Liver (tissue), 8 donors: ENCODE measurements at regions not wholly inside any gene's neighbourhood (a gene's known extent, or its start where the extent isn't known, plus 50 kb on each side); places are given as distances from the start of the nearest gene placed in this dataset.

ENCODE experiments used
- DNase-seq: peaks from one replicate; pipeline ENCODE4 v3.0.0-alpha.2; 2017; ENCODE audit warnings: low spot score
- H3K27ac ChIP-seq, 2 donors: one replicate each; pipeline ENCODE4 v1.7.0; 2013; ENCODE audit warnings: inconsistent platforms in 2 of 2, low read length in 2 of 2, control low read depth in 1 of 2, low read depth in 1 of 2, mild to moderate bottlenecking in 1 of 2
- H3K27me3 ChIP-seq, 4 donors: one replicate each; pipeline versions ENCODE4 v1.6.1 to v1.7.0; 2013; ENCODE audit warnings: low read length in 3 of 4, inconsistent platforms in 1 of 4, mild to moderate bottlenecking in 1 of 4, moderate library complexity in 1 of 4; ENCODE audit not compliant: control insufficient read depth in 4 of 4, insufficient read depth in 4 of 4
- H3K36me3 ChIP-seq, 4 donors: one replicate each; pipeline versions ENCODE4 v1.6.1 to v1.7.0; 2013; ENCODE audit warnings: low read length in 3 of 4, mild to moderate bottlenecking in 3 of 4, low read depth in 1 of 4, moderate library complexity in 1 of 4; ENCODE audit not compliant: control insufficient read depth in 4 of 4, insufficient read depth in 3 of 4
- H3K4me1 ChIP-seq, 4 donors: one replicate each; pipeline versions ENCODE4 v1.6.1 to v1.7.0; 2013; ENCODE audit warnings: low read length in 3 of 4, mild to moderate bottlenecking in 3 of 4, moderate library complexity in 1 of 4; ENCODE audit not compliant: control insufficient read depth in 4 of 4, insufficient read depth in 4 of 4
- H3K4me3 ChIP-seq, 3 donors: one replicate each; pipeline versions ENCODE4 v1.6.1 to v1.7.0; 2013; ENCODE audit warnings: low read length in 3 of 3, control low read depth in 1 of 3, low read depth in 1 of 3, mild to moderate bottlenecking in 1 of 3
- H3K9ac ChIP-seq, 2 donors: one replicate each; pipeline ENCODE4 v1.7.0; 2013; ENCODE audit warnings: low read length in 2 of 2, mild to moderate bottlenecking in 2 of 2, moderate library complexity in 2 of 2, control low read depth in 1 of 2, low read depth in 1 of 2
- H3K9me3 ChIP-seq, 4 donors: one replicate each; pipeline versions ENCODE4 v1.6.1 to v1.7.0; 2013; ENCODE audit warnings: low read length in 3 of 4; ENCODE audit not compliant: control insufficient read depth in 4 of 4
- ATF3 ChIP-seq: IDR thresholded peaks from 2 replicates; pipeline ENCODE4 v1.6.1; 2016; ENCODE audit warnings: antibody characterized with exemption
- CTCF ChIP-seq: fragments of 150-350 bp; IDR thresholded peaks from 2 replicates; pipeline ENCODE4 v1.5.1; 2017; ENCODE audit warnings: improper control_type of control experiment, low read depth, low read length; ENCODE audit not compliant: missing input control
- FOXA1 ChIP-seq: IDR thresholded peaks from 2 replicates; pipeline ENCODE4 v1.6.1; 2016; ENCODE audit warnings: antibody characterized with exemption
- GABPA ChIP-seq, 2 donors: IDR thresholded peaks in 1 of 2; conservative IDR thresholded peaks in 1 of 2; 2 replicates each; pipeline ENCODE4 v1.6.1; 2016; ENCODE audit warnings: antibody characterized with exemption in 2 of 2, mild to moderate bottlenecking in 1 of 2, moderate library complexity in 1 of 2
- HNF4G ChIP-seq: IDR thresholded peaks from 2 replicates; pipeline ENCODE4 v1.6.1; 2016; ENCODE audit warnings: antibody characterized with exemption
- JUND ChIP-seq, 2 donors: IDR thresholded peaks; 2 replicates each; pipeline ENCODE4 v1.6.1; 2016; ENCODE audit warnings: antibody characterized with exemption in 2 of 2
- MAX ChIP-seq: IDR thresholded peaks from 2 replicates; pipeline ENCODE4 v1.6.1; 2016; ENCODE audit warnings: antibody characterized with exemption
- RAD21 ChIP-seq, 2 donors: IDR thresholded peaks; 2 replicates each; pipeline ENCODE4 v1.6.1; 2016; ENCODE audit warnings: antibody characterized with exemption in 2 of 2, mild to moderate bottlenecking in 2 of 2
- REST ChIP-seq: IDR thresholded peaks from 2 replicates; pipeline ENCODE4 v1.6.1; 2016; ENCODE audit warnings: antibody characterized with exemption, mild to moderate bottlenecking
- YY1 ChIP-seq: IDR thresholded peaks from 2 replicates; pipeline ENCODE4 v1.6.1; 2016; ENCODE audit warnings: antibody characterized with exemption, mild to moderate bottlenecking
- WGBS: extraction: QIAGEN DNeasy Blood & Tissue Kit; methylation state at CpG from one replicate; pipeline ENCODE4 v1.1.7; 2013; 5-methylcytosine and 5-hydroxymethylcytosine counted together
- donor health status: healthy.
- donor health status: healthy.
- donor health status: healthy.
- donor health status: healthy.
- donor health status: healthy.

GRCh38 chr5:2103940-2104339, 221.2 kb upstream of the IRX4 start:
- Histone ChIP-seq H3K27me3 (no peaks in the 10 kb centered on the region), H3K9me3 (peaks cover 0 to 5% (median under 1%) of the 10 kb centered on the region in 4 donors), H3K27ac (no peak overlapping the region), H3K4me3 (no peak overlapping the region), H3K9ac (no peak overlapping the region), H3K36me3 (no peaks in the 10 kb centered on the region), H3K4me1 (no peaks in the 10 kb centered on the region)
- WGBS: 73% methylated on average over 6 of the region's 6 CpGs
- DNase-seq: no peak
- no peak for TF ChIP-seq MAX
- no peak for TF ChIP-seq HNF4G
- TF ChIP-seq REST: no peak
- TF ChIP-seq ATF3: no peak
- TF ChIP-seq YY1: no peak

GRCh38 chr5:2102819-2103776, 220.4 kb upstream of the IRX4 start:
- Histone ChIP-seq H3K9ac (no peak overlapping the region), H3K36me3 (no peaks in the 10 kb centered on the region), H3K4me1 (no peaks in the 10 kb centered on the region), H3K27ac (no peak overlapping the region), H3K4me3 (no peak overlapping the region), H3K9me3 (peaks cover 0 to 5% (median under 1%) of the 10 kb centered on the region in 4 donors), H3K27me3 (no peaks in the 10 kb centered on the region)
- no peak for DNase-seq
- 83% methylated on average over 36 of the region's 36 CpGs for WGBS
- TF ChIP-seq GABPA (IDR thresholded peaks at IDR 0.05 in 1 of 2, conservative IDR thresholded peaks at IDR 0.05 in 1 of 2): no peak
- no peak for TF ChIP-seq YY1
- no peak for TF ChIP-seq HNF4G
- TF ChIP-seq JUND (IDR thresholded peaks at IDR 0.05): no peak
- no peak for TF ChIP-seq CTCF
- TF ChIP-seq RAD21 (IDR thresholded peaks at IDR 0.05): no peak
- TF ChIP-seq MAX: no peak
- no peak for TF ChIP-seq FOXA1
